COR-L47 (cell line): ENCODE measurements at regions not wholly inside any gene's neighbourhood (a gene's known extent, or its start where the extent isn't known, plus 50 kb on each side); places are given as distances from the start of the nearest gene placed in this dataset.

ENCODE experiments used
- DNase-seq: peaks from one replicate; lab custom pipeline; 2025; lab: John Stamatoyannopoulos, UW

DNA sequence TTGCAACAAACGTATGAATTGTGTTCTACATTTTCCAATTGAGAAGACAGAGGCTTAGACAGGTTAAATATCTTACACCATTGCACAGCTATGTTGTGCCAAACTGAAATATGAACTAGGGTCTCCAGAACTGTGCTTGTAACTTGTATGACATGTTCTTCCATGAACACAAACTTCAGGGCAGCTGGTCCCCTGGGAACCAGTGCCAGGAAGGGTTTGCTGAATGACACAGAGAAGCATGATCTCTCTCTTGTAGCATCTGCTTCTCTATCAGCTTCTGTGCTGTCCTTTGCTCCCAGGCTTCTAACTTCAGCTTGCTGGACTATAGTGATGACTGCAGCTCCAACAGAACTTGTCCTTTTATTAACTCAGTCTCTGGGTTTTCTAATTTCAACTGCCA lies 385.5 kb downstream of the SIPA1L2 start:
- no peak for DNase-seq

DNA sequence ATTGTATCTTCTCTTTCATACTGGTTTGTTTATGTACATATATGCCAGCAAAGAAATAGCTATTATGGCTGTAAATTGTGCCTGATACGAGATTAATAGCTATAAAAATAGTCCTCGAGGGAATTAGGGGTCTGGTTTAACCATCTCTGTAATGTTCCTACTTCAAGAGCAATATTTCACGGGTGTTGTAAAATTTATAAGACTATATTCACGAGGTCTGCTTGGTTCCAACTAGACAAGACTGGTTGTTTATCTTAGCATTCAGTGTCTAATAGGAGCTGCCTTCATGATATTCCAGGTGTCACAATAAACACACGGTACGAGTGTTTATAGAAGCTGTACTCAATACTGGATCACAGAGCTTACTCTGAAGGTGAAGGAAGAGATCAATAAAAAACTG lies 389.9 kb downstream of the SIPA1L2 start:
- DNase-seq, result no peak

DNA sequence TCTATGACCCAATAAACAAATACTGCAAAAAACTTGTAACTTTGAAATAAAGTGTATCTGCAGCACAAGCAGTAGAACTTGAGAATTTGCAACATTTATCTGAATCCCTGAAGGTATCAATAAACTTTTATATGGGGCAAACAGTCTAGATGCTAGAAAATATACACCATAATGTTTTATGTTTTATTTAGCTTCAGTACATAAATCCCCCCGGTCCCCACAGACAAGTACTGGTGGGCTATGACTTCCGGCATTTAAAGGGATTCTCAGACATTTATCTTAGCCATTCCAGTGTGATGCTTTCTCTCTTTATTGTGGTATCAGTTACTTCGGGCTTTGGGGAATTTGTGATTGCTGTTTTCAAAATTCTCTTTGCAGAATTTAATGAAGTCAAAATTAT lies 390.4 kb downstream of the SIPA1L2 start:
- no peak for DNase-seq

DNA sequence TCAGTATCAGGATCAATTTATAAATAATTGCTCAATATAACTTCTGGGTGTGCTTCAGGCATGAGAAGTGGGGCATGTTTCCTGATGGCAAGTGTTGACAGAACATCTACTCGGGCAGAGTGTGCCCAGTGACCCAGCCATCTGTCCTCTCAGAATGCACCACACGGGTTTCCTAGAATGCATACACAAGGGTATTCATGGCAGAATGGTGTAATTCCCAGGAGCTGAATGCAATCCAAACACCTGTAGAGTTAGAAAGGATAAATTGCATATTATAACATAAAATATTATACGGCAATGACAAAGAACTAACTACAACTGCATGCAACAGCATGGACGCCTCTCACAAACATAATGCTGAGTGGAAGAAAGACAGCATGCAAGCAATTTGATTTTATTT lies 391.9 kb downstream of the SIPA1L2 start:
- no peak for DNase-seq

DNA sequence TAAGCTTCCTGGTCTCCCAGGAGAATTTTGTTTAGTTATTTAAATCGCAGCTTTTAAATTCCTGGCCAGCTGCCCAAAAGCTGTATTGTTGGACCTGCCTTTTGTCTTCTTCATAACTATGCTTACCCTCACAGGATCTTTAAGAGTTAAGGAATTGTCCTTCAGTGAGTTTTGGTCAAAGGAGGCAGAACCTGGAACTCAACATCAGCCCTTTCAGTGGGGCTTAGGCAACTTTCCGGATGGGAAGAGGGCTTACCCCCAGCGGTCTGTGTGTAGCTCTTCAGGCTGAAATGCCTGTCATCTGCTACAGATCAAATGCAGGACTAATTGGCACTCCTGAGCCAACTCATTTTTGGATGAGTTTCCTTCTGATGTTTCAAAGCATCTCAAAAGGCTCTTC lies 402.6 kb downstream of the SIPA1L2 start:
- DNase-seq, result peak; percentile 31

DNA sequence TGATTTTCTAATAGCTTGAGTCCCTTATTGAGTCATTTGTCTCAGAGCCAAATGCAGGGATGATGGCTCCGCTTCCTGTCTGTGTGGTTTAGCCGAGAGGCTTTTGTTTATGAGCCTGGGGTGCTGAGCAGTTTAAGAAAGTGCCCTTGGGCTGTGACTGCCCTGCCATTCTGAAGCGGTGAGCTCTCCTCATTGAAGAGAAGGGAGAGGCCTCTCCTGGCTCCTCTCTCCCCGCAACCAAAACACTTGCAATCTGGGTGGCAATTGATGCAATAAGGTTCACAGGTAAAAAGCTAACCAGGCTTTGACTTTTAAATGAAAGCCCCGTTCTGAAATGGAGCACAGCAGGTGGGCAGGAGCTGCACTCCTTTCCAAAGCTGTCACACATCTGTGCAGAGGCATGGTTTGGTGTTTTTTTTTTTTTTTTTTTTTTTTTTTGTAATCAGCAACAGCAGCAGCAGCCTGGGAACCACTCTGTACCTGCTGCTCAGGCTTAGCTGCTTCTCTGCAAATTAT lies 403.7 kb downstream of the SIPA1L2 start:
- DNase-seq, result peak; percentile 79

DNA sequence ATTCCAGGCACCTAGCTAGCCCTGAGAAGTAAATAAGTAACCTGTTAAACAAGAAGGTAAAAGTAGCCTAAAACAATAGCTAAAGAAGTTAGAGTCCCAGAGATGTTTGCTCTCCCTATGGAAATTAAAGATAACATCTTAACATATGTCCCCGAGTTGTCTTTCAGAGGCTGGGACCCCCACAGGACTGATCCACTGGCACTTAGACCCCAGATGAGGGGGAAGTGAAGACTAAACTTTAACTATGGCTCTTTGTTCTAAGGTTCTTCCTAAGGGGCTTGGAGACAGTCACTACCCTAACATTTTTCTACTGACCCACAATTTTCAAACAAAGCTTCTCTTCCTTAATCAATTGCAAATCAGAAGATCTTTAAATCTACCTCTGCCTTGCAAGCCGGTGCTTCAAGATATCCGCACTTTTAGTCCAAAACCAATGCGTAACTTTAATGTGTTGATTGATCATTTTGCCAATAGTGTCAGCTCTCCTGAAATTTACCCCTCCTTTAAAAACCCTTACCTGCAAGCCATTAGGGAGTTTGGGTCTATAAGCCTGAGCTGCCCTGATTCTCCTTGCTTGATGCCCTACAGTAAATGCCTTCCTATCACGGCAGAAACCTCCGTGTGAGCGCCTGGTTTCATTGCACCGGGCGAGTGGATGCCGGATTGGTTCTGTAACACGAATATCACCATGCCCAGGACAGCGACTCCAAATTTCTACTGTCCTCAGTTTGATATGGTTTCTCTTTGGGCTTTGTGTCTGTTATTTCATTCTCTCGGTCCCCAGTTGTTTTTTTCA lies 404.4 kb downstream of the SIPA1L2 start:
- no peak for DNase-seq

DNA sequence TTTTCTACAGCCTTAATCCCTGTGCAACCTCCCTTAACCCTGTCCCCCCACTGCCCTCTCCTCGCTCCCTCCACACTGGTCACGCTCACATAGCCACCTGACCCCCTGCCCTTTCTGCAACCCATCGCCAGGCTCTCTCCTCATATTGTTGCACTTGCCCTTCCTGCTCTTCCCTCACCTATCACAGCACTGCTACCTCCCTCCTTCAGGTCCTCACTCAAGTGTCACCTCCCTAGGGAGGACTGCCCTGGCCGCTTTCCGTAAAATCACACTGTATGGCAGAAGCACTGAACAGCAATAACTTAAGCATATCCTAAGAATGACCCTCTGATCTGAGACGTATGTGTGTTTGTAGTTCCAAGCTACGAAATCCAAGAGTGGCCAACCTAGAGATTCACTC lies 406.0 kb downstream of the SIPA1L2 start:
- no peak for DNase-seq

DNA sequence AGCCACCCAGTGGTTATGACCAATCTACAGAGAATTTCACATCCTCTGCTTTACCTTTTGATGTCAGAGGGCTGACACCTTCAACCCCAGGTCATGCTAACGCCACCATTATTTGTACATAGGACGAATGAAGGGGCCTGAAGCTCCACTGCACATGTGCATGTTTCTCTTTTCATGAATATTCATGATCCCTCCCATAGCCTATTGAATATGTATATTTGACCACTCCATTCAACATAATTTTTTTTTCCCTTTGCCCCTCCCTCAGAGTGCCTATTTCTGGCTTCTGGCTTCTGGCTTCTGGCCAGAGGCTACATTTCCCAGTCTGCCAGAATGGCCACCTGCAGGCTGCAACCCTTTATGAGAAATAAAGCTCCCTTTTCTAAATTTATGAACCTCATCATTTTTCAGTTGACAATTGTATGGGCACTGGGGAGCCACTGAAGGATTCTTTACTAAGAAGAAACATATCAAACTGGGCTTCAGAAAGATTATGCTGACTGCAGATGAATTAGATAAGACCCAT lies 406.7 kb downstream of the SIPA1L2 start:
- DNase-seq, result no peak

DNA sequence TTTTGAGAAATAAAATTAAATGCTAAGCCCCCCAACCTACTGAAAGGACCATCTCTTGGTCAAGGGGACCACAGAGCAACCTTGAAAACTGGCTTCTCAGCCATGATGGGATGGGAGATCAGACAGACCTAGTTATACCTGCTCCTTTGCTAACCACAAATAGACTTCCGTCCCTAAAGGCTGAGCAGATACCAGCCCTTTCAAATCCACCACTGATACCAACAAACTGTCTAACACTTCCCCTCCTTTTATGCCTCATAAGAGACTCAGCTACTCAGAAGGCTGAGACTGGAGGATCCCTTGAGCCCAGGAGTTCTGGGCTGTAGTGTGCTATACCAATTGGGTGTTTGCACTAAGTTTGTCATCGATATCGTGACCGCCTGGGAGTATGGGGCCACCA lies 407.3 kb downstream of the SIPA1L2 start:
- no peak for DNase-seq

DNA sequence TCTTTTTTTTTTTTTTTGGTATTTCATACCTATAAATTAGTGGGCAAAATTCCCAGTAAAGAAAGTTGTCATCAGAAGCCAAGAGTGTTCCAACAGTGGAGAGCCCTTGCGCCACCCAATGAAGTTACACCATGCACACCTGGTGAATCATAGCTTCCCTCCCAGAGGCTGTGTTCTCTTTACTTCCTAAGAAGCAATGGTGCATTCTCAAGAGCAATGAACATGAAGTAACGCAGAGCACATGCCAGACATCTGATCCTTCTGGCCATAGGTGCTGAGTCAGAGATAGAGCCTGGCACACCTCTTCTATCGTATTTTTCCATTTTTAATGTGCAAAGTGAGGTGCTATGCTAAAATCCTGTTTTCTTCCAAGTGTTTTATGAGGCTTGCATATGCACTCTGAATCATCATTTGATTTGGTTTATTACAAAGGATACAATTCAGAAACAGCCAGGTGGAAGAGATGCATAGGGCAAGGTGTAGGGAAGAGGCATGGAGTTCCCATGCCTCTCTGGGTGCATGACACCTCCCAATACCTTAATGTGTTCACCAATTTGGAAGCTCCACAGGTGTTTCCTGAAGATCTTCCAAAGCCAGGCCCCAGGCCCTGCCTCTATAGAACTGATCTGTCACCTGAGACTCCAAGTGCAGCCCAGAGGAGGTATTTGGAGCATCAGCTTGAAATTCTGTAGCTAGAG lies 408.0 kb downstream of the SIPA1L2 start:
- DNase-seq, result no peak

DNA sequence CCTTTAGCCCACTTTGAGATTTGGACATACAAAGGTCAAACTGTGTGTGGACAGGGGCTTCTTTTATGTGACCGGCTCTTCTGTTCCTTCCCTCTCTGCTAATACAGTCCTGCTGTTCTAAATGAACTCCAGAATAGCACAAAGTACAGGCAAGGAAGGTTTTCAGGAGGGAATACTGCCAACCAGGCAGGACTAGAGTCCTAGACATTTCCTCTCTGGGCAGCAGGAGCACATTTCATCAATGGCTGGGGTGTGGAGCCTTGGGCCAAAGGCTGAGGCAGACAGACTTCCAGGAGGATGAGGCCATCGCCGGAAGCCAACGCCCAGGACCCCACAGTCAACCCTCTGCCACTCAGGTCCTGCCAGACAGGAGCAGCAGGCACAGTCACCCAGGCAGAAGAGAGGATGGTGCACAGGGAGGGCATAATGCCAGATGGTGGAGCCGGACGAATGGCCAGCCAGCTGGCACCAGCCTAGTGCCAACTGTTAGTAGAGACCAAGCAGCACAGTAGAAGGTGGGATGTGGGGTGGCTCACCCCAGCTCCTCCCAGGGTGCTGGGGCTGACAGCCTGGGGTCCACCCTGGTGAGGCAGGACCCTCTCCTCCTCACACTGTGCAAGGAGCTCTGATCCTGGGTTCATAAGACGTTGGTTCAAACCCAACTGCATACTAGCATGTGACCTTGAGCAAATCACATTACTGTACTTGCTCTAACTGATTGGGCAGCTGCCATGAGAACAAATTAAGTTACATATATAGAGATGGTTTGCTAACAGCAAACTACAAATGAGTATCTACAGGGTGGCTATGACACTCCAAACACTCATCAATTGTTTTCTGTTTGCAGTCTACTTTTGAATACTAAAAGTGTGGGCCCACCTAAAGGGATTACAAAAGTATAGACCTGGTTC lies 410.7 kb downstream of the SIPA1L2 start:
- DNase-seq, result no peak

DNA sequence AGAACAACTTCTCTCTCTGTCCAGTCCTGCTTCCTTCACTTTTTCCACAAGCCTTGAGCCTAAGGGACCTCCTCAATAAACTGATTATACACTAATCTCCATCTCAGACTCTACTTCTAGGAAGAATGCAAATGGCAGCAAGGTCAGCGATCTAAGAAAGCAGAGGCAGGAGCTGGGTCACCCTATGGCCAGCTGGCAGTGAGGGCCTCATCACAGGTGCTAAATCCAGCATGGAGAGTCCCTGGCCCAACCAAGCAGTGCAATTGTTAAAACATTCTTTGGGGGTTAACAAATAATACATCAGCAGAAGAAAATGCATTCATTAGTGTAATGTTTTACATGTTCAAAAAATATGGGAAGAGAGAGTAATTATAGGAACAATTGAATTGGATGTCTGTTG lies 416.0 kb downstream of the SIPA1L2 start:
- DNase-seq, result no peak

DNA sequence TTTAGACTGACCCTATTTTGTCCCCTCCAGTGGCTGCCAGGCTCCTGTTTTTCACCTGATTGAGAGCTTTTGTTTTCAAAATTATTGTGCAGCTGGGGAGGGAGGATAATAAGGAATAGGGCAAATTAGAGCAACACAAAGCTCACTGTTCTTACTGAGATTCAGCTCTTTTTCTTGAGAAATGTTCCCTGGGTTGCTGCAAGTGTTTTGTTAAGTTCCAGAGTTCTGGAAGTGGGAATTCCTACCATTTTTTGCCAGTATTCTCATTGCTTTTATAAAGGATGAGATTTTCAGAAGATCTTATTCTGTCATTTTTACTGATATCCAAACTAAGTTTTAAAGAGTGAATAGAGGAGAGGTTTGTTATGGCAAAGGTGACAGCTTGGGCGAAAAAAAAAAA lies 417.7 kb downstream of the SIPA1L2 start:
- no peak for DNase-seq

DNA sequence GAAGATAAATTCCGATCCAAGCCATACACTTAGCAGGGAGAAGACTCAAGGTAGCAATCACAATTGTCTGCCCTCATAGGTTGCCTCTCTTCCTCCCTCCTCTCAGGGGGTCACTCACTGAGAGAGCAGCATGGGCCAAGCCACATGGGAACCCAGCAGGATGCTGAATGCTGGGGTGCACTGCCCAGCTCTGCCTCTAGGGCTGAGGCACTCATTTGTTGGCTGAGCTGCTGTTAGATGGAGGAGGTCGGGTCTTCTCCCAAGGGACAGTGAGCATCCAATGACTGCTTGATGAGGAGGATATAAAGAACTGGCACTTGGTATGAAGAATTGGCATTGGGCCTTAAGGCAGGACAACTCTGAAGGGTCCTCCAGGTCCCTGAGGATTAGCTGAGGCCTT lies 418.8 kb downstream of the SIPA1L2 start:
- DNase-seq, result no peak

DNA sequence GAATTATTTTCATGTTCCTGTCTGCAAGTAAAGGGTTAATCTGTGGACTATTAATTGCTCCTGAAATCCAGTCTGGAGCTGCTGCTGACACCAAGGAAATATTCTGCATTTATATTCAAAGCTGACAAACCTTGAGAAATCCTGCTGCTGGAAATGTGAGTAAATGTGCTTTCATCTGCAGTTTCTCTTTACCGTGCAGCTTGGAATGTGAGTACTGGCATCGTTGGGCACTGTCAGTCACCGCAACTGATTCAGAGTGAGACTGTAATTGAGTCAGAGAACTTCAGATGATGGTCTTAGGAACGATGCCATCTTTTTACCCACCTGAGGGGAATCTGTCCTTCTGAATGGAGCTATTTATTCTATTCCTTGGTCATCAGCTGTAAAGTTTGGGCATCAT lies 420.6 kb downstream of the SIPA1L2 start:
- DNase-seq, result no peak

DNA sequence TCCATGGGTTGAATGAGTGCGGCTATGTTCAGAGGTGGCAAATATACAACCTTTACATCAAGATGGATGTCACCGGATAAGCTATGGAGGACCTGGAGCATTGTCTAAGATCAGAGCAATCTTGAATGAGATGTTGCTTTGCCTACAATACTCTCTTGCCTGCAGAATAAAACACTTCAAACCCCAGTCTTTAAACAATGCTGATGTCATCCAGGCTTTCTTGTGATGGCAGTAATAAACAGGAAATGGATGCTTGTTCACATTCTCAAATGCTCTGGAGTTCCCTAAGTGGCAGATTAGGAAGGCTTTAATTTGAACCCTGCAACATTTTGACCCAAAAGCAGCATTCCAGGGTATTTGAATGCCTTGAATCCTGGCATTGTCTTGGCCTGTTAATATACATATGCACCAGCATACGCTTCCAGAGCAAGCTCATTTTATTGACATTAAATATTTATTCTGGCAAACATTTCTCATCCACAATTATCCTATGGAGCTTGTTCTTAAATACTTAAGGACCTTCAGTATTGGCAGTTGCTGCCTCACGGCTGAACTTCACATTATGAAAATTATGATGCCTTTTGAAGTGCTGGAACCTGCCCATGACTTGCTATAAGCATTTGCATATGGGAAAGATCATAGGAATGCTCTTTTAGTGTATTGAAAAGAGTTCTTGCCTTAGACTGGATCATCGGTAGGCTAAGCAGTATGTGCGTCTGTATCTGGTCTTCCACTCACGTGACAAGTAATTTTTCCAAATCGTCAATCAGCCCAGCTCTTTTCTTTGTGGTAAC lies 422.7 kb downstream of the SIPA1L2 start:
- no peak for DNase-seq

DNA sequence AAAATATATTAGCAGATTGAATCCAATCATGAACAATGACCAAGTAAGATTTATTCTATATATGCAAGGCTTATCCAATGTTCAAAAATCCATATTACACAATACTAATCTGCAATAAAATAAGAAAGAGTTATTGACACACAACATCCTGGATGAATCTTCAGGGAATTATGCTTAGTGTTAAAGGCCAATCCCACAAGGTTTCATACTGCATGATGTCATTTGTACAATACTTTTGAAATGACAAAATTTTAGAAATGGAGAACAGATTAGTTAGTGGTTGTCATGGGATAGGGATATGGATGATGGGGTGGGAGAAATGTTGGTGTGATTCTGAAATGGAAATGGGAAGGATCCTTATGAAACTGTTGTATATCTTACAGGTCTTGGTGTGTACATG lies 425.7 kb downstream of the SIPA1L2 start:
- no peak for DNase-seq

DNA sequence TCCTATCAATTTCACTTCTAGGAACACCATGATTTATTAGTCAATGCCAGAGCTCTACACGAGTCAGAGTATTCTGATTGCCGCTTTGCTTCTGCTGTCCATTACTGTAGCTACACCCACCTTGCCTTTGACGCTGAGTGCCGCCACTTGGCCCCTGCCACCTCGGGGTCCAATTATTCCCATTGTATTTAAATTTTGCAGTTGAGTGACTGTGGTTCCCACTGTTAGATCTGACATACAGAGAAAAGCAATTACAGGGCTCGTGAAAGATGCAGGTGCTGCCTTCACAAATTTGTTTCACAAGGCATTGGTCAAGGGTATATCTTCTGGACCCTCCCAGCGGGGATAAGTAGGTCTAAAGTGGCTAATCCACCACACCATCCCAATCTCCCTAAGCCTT lies 428.9 kb downstream of the SIPA1L2 start:
- no peak for DNase-seq

DNA sequence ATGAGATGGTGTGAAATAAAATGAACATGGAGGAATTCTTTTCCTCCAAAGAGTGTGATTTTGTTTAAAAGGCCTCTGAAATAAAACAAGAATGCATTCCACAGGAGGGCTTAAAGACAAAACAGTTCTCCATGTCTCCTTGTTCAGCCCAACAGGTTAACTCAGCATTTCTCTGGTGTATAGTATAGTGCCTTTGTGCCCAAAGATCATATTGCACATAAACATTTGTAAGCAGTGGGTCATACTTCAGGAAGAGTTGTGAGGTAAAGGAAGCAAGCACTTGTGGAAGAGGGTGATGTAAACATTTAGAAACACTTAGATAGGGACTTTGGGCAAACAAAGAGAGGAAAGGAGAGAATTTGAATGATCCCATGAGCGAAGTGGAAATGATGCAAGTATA lies 433.9 kb downstream of the SIPA1L2 start:
- no peak for DNase-seq

DNA sequence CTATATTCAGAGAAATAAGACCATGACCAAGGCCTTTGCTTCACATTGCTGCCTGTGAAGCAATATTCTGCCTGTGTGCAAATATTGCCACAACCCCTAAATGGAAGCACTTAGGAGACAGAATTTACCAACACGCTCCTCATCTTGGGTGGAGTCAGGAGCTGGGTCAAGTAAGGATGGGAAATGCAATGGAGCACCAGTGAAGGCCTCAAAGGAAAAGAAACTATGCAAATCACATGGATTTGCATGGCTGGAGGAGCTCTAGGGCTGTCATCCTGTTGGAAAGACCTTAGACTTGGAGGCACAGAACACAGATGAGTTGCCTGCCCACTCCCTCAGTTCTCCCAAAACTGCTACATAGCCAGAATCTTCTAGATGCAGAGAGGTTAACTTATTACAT lies 435.5 kb downstream of the SIPA1L2 start:
- no peak for DNase-seq

DNA sequence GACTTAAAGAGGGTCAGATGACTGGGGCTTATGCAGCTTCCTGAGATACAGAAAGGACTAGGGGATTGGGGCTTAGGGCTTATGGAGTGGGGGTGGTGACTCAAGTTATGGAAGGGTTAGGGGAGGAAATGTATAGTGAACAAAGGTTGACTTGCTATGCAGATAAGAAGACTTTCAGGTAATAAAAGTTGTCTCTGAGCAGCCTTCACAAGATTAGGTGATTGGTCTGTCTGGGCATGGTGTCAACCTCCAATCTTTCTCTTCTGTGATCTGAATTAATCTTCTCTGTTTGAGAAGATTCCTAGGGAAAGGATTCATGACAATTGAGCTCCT lies 436.5 kb downstream of the SIPA1L2 start:
- DNase-seq, result no peak
